ENCODE measurements at regions not wholly inside any gene's neighbourhood (a gene's known extent, or its start where the extent isn't known, plus 50 kb on each side); places are given as distances from the start of the nearest gene placed in this dataset.

GRCh38 chr3:68025189-68025588, 370.8 kb upstream of the SUCLG2 start:
- H3K36me3 Mint-ChIP-seq (ENCODE audit: low read depth) = no peaks in the 10 kb centered on the region

GRCh38 chr3:68019876-68020275, 365.5 kb upstream of the SUCLG2 start:
- DNase-seq = no peak
- Mint-ChIP-seq H3K36me3 (ENCODE audit: low read depth) (no peaks in the 10 kb centered on the region), H3K27ac (no peak overlapping the region), H3K27me3 (no peaks in the 10 kb centered on the region), H3K4me1 (no peaks in the 10 kb centered on the region), H3K9me3 (no peaks in the 10 kb centered on the region), H3K4me3 (no peak overlapping the region)
- POLR2A ChIA-PET = no interaction called here
- CTCF ChIA-PET = no interaction called here

More at GRCh38 chr3:68025189-68025588, 370.8 kb upstream of the SUCLG2 start:
- H3K27me3 Mint-ChIP-seq = no peaks in the 10 kb centered on the region
- CTCF ChIA-PET = no interaction called here
- POLR2A ChIA-PET = no interaction called here
- H3K4me1 Mint-ChIP-seq = no peaks in the 10 kb centered on the region
- no peaks in the 10 kb centered on the region for H3K9me3 Mint-ChIP-seq
- H3K27ac Mint-ChIP-seq = no peak overlapping the region
- DNase-seq = no peak
- no peak overlapping the region for H3K4me3 Mint-ChIP-seq

DNA sequence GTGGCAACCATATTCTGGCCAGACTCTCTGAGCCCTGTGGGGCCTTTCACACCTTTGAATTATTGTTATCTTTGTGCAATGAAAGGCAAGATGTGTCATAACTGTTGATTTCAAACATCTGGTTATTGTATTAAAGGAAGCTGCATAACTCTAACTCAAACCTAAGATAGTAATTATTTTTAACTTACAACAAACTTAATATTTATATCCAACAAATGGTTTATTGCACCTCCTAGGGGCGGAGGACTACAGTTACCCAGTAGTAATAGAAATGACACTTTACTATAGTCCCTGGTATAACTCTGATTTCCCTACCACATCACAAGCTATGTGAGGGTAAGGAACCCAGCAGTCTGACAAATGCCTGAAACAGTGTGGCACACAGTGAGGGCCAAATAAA, 363.9 kb upstream of the SUCLG2 start:
- Mint-ChIP-seq H3K4me3 (no peak overlapping the region), H3K27ac (no peak overlapping the region), H3K9me3 (no peaks in the 10 kb centered on the region), H3K27me3 (no peaks in the 10 kb centered on the region), H3K36me3 (ENCODE audit: low read depth) (no peaks in the 10 kb centered on the region), H3K4me1 (no peaks in the 10 kb centered on the region)
- POLR2A ChIA-PET = interaction anchor here (0.5 kb wide), 1 partner anchor 28 kb away, joined by 4 read pairs; no protein-coding TSS in a partner anchor
- CTCF ChIA-PET = no interaction called here
- no peak for DNase-seq

- Mint-ChIP-seq H3K4me1 (no peaks in the 10 kb centered on the region), H3K27ac (no peak overlapping the region), H3K36me3 (ENCODE audit: low read depth) (no peaks in the 10 kb centered on the region), H3K27me3 (no peaks in the 10 kb centered on the region), H3K9me3 (no peaks in the 10 kb centered on the region), H3K4me3 (no peak overlapping the region)
- DNase-seq = no peak
- ChIA-PET POLR2A (no interaction called here), CTCF (interaction anchor here (1.2 kb wide), 1 partner anchor 634 kb away, joined by 4 read pairs; no protein-coding TSS in a partner anchor)
Observed at GRCh38 chr3:68017069-68017468, 362.7 kb upstream of the SUCLG2 start.

DNA sequence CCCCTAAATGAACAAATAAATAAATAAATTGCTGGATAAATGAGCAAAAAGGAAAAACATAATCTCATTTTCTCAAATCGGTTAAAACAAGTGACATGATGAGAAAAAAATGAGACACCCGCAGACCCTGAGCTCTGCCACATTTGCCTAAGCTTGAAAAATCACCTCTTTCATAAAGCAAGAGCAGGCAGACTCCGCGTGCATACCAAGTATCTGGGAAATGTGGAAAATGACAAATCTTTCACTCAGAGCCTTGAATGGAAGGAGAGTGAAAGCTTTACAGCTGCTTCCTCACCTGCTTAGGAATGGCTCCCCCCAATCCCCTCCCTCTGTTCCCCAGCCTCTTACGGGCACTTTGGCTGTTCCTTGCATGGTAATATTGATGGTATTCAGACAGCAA, 355.5 kb upstream of the SUCLG2 start:
- ChIA-PET CTCF (interaction anchor here (1.0 kb wide), 1 partner anchor 18 kb away, joined by 3 read pairs; no protein-coding TSS in a partner anchor), POLR2A (no interaction called here)
- Mint-ChIP-seq H3K27me3 (peaks cover 17% of the 10 kb centered on the region), H3K27ac (no peak overlapping the region), H3K36me3 (ENCODE audit: low read depth) (no peaks in the 10 kb centered on the region), H3K9me3 (no peaks in the 10 kb centered on the region), H3K4me3 (no peak overlapping the region), H3K4me1 (peaks cover 13% of the 10 kb centered on the region)
- DNase-seq = no peak

- DNase-seq = peak; percentile 16
- peak overlapping the region; percentile 63 for H3K4me3 Mint-ChIP-seq
- no peak overlapping the region for H3K27ac Mint-ChIP-seq
- peaks cover 25% of the 10 kb centered on the region for H3K27me3 Mint-ChIP-seq
- no peaks in the 10 kb centered on the region for H3K9me3 Mint-ChIP-seq
- CTCF ChIA-PET = no interaction called here
- H3K4me1 Mint-ChIP-seq = peaks cover 13% of the 10 kb centered on the region
- H3K36me3 Mint-ChIP-seq (ENCODE audit: low read depth) = no peaks in the 10 kb centered on the region
- POLR2A ChIA-PET = no interaction called here
Observed at GRCh38 chr3:68007621-68008226, 353.3 kb upstream of the SUCLG2 start.

DNA sequence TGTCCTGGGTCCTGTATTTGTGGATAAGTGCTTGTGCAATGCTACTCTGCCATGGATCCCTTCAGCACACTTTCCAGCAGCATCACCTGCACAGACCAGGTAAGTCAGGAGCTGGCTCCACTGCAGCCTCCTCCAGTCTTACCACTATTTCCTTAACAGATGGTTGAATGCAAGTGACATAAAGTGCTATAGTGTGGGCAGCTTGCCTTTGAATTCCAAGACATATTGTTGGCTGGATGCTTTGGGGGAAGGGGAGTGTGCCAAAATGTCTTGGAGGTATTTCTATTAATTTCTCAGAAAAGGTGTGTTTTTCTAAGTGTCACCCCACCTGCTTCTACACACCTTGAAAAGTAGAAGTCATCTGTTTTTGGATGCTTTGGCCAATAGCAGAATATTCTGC, 352.2 kb upstream of the SUCLG2 start:
- no peaks in the 10 kb centered on the region for H3K36me3 Mint-ChIP-seq (ENCODE audit: low read depth)
- no peak overlapping the region for H3K27ac Mint-ChIP-seq
- ChIA-PET CTCF (no interaction called here), POLR2A (no interaction called here)
- DNase-seq = no peak
- no peaks in the 10 kb centered on the region for H3K9me3 Mint-ChIP-seq
- H3K4me3 Mint-ChIP-seq = no peak overlapping the region
- peaks cover 13% of the 10 kb centered on the region for H3K4me1 Mint-ChIP-seq
- H3K27me3 Mint-ChIP-seq = peaks cover 25% of the 10 kb centered on the region

DNA sequence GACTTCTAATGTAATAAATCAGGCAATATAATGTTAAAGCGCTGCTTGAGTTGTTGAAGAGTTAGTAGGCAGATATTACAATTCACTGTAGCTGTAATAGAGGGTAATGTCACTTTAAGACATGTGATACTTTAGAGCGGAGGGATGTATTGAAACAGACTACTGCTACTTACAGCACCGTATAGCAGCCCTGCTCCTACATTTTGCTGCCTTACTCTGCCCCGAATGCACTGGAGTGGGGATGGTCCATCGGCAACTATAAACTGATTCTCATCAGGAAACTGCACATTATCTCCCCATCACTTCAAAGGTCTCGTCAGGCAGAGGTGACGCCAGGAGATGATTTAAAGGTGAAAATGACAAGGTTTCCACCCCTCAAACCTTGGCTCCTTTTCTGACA, 349.7 kb upstream of the SUCLG2 start:
- DNase-seq = no peak
- Mint-ChIP-seq H3K4me3 (no peak overlapping the region), H3K4me1 (peaks cover 13% of the 10 kb centered on the region), H3K9me3 (peaks cover 4% of the 10 kb centered on the region), H3K27ac (no peak overlapping the region), H3K27me3 (peaks cover 25% of the 10 kb centered on the region), H3K36me3 (ENCODE audit: low read depth) (no peaks in the 10 kb centered on the region)
- POLR2A ChIA-PET = no interaction called here
- CTCF ChIA-PET = no interaction called here

GRCh38 chr3:67998281-67998680, 343.9 kb upstream of the SUCLG2 start:
- Mint-ChIP-seq H3K4me3 (no peak overlapping the region), H3K27ac (no peak overlapping the region), H3K4me1 (no peaks in the 10 kb centered on the region), H3K9me3 (peaks cover 4% of the 10 kb centered on the region), H3K27me3 (peaks cover 4% of the 10 kb centered on the region), H3K36me3 (ENCODE audit: low read depth) (no peaks in the 10 kb centered on the region)
- CTCF ChIA-PET = no interaction called here
- POLR2A ChIA-PET = no interaction called here
- DNase-seq = no peak

DNA sequence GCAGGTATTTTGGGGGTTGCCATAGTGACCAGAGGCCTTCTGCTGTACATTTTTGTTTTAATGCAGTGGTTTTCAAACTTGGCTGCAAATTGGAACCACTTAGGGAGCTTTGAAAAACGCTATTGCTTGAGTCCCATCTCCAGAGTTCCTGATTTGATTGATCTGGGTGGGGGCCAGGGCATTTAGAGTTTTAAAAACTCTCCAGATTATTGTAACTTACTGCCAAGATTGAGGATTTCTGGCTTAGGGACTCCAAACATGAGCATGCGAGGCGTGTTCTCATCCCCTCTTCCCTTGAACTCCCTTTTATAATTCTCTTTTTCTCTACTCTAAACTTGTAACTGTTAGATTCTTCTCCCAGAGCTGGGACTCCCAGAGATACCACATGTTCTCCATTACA, 340.8 kb upstream of the SUCLG2 start:
- Mint-ChIP-seq H3K27me3 (peaks cover 4% of the 10 kb centered on the region), H3K27ac (no peak overlapping the region), H3K4me1 (no peaks in the 10 kb centered on the region), H3K36me3 (ENCODE audit: low read depth) (no peaks in the 10 kb centered on the region), H3K4me3 (no peak overlapping the region), H3K9me3 (no peaks in the 10 kb centered on the region)
- no peak for DNase-seq
- ChIA-PET POLR2A (no interaction called here), CTCF (no interaction called here)

DNA sequence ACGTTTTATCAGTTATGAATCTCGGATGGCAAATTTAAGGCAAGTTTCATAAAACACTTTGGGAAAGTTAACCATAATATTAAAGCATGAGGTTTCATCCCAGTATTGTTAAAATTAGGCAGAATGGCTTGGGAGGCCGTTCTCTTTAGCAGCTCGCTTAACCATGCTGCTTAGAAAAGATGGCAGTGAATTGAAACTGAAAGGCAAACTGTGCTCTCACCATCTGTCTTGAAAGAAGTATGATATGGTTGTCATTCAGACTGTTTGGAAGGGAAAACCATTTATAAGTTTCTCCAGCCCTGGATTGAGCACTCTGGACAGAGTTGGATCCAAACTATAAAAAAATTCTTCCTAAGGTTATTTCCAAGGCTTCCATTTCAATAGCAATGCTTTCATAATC, 332.3 kb upstream of the SUCLG2 start:
- DNase-seq = no peak
- Mint-ChIP-seq H3K27ac (no peak overlapping the region), H3K36me3 (ENCODE audit: low read depth) (no peaks in the 10 kb centered on the region), H3K9me3 (peaks cover 5% of the 10 kb centered on the region), H3K4me1 (no peaks in the 10 kb centered on the region), H3K27me3 (no peaks in the 10 kb centered on the region), H3K4me3 (no peak overlapping the region)
- ChIA-PET CTCF (no interaction called here), POLR2A (no interaction called here)

- Mint-ChIP-seq H3K4me1 (no peaks in the 10 kb centered on the region), H3K27ac (no peak overlapping the region), H3K4me3 (no peak overlapping the region), H3K27me3 (no peaks in the 10 kb centered on the region), H3K36me3 (ENCODE audit: low read depth) (no peaks in the 10 kb centered on the region), H3K9me3 (peaks cover 5% of the 10 kb centered on the region)
- CTCF ChIA-PET = no interaction called here
- DNase-seq = no peak
- POLR2A ChIA-PET = no interaction called here
Observed at GRCh38 chr3:67983166-67983565, 328.8 kb upstream of the SUCLG2 start.

DNA sequence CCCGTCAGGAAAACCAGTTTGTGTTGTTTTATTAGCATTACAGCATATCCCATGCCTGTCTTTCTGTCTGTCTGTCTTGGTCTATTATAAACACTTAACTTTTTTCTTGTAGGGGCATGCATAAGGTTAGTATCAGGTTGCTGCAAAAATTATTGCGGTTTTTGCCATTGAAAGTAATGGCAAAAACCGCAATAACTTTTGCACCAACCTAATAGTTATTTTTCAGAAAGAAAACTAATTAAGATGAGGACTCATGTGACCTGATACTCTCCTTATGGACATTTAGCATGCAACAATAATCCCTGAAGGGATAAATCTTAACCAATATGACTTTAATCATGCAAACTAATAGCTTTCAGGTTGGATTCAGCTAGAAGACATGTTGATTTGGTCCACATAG, 326.7 kb upstream of the SUCLG2 start:
- H3K4me3 Mint-ChIP-seq = no peak overlapping the region
- H3K27ac Mint-ChIP-seq = no peak overlapping the region
- no peaks in the 10 kb centered on the region for H3K4me1 Mint-ChIP-seq
- no peaks in the 10 kb centered on the region for H3K27me3 Mint-ChIP-seq
- no peaks in the 10 kb centered on the region for H3K36me3 Mint-ChIP-seq (ENCODE audit: low read depth)
- ChIA-PET POLR2A (no interaction called here), CTCF (no interaction called here)
- no peak for DNase-seq
- H3K9me3 Mint-ChIP-seq = peaks cover 5% of the 10 kb centered on the region

GRCh38 chr3:67979342-67979741, 324.9 kb upstream of the SUCLG2 start:
- Mint-ChIP-seq H3K36me3 (ENCODE audit: low read depth) (no peaks in the 10 kb centered on the region), H3K4me3 (no peak overlapping the region), H3K9me3 (no peaks in the 10 kb centered on the region), H3K27me3 (no peaks in the 10 kb centered on the region), H3K27ac (no peak overlapping the region), H3K4me1 (no peaks in the 10 kb centered on the region)
- ChIA-PET CTCF (no interaction called here), POLR2A (no interaction called here)
- DNase-seq = no peak

DNA sequence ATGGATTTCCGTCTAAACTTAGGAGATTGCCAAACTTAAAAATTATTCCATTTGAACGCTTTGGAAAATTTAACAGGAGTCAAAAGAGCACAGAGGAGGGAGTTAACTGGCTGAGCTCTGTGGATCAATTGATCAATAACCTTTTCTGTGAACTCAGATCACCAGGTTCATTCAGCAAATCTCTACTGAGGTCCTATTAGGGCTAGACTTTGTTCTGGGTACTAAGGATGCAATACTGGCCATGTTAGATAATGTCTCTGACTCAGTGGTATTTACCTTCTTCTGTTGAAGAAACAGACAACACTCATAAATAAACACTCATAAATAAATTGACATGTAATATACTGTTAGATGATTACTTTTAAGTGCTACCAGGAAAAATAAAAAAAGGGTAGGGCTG, 323.4 kb upstream of the SUCLG2 start:
- ChIA-PET CTCF (no interaction called here), POLR2A (no interaction called here)
- H3K27ac Mint-ChIP-seq = no peak overlapping the region
- no peaks in the 10 kb centered on the region for H3K4me1 Mint-ChIP-seq
- DNase-seq = no peak
- no peaks in the 10 kb centered on the region for H3K36me3 Mint-ChIP-seq (ENCODE audit: low read depth)
- no peak overlapping the region for H3K4me3 Mint-ChIP-seq
- no peaks in the 10 kb centered on the region for H3K27me3 Mint-ChIP-seq
- no peaks in the 10 kb centered on the region for H3K9me3 Mint-ChIP-seq

Measured in activated CD4-positive, alpha-beta memory T cell treated with anti-CD3 and anti-CD28 coated beads, Interleukin-2, amount 10 ng/mL, durations not matched to agents 7 days and 5 days (primary cell).